Right renal cortex interstitium (tissue), 3 donors: ENCODE measurements at regions not wholly inside any gene's neighbourhood (a gene's known extent, or its start where the extent isn't known, plus 50 kb on each side); places are given as distances from the start of the nearest gene placed in this dataset.
A peak's percentile ranks its signal among the peaks of the same experiment; 100 is the strongest.
"Not testable (repeated sequence)": the region's sequence is repeated elsewhere in the genome, so short reads cannot be mapped to it uniquely, and the experiment has no call there.

Experiments used
- DNase-seq, 3 donors: peaks; one replicate each; pipeline ENCODE4 v3.0.0-alpha.2; 2013; ENCODE audit warnings: low read depth in 3 of 3, low spot score in 2 of 3

DNA sequence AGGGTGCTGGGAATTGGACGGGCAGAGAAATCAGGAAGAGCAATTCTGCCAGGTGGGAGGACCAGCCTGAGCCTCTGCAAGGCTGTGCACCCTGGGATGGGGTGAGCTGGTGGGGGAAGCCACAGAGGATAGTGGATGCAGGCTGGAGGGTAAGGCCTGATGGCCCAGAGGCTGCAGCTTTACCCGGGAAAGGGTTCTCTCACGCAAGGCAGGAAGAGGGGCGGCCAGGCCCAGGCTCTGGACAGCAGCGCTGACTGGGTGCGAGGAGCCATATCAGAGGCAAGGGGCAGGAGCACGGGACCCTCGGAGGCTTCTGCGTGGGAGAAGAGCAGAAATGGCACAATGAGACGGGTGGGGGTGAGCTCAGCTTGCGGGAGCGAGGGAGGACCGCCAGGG is 104.6 kb downstream of the SOX1 start:
- no peak for DNase-seq

DNA sequence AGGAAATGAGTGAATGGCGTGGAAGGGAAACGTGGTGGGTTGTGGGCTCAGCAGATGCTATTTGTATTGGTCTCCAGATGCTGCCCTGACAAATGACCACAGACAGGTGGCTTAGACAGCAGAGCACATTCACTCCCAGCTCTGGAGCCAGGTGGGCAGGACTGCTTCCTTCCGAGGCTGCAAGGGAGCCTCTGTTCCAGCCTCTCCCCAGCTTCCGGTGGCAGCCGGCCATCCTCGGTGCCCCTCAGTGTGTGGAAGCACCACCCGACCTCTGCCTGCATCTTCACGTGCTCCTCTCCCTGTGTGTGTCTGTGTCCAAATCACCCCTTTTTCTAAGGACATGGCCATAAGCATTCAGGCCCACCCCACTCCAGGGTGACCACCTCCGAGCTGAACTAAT is 105.1 kb downstream of the SOX1 start:
- no peak for DNase-seq

DNA sequence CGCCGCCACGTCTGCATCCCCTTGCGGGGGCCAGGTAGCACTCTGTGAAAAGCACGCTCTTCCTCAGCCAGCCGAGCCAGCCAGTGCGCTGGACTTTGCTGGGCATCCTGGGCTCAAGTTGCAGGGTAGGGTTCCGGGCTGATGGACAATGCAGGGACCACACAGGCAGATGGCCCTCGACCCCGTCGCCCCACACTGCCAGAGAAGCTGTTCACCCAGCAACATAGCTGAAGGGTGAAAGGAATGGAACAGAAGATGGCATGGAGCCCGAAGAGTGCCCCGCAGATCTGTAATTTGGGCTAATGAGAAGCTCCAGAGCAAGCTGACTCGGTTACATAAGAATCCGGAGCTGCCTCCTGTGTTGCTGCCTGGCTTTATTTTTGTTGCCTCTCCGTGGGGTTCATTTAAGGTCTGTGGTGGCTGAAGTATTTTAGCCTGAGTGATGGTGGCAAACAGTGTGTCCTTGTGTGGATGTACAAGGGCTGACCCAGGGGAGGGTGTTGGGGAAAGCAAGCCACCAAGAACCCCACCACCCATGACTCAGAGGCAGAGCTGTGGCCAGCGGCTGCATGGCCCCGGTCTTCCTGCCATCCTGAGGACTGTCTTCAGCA is 105.8 kb downstream of the SOX1 start:
- DNase-seq = no peak

DNA sequence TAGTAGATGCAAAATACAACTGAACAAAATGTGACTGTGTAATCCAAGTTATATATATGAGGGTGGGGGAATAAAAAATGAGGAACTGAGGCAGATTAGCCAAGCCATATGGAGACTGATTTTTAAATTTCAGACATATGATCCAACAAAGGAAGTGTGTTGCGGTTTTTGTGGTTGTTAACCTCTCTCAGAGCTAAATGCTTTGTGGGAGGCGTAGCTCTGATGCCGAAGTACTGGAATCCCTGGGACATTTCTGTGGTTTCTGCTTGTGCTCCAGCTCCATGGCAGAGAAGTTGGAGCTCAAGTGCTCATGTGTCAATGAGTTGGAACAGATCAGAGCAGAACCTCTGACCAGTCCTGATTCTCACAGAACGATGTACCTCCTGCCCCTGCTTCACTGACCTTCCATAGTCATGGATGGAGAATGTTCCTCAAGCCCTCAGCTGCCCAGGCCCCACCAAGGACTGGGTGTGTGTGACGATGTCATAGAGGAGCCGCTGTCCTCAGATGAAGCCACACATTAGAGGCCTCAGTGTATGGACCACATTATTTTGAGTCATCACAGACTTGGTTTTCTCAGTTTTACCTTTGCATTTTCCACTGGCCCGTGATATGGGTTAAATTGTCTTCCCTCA is 107.6 kb downstream of the SOX1 start:
- no peak for DNase-seq

- no peak for DNase-seq
These were observed 108.5 kb downstream of the SOX1 start for GRCh38 chr13:112175162-112176075.

DNA sequence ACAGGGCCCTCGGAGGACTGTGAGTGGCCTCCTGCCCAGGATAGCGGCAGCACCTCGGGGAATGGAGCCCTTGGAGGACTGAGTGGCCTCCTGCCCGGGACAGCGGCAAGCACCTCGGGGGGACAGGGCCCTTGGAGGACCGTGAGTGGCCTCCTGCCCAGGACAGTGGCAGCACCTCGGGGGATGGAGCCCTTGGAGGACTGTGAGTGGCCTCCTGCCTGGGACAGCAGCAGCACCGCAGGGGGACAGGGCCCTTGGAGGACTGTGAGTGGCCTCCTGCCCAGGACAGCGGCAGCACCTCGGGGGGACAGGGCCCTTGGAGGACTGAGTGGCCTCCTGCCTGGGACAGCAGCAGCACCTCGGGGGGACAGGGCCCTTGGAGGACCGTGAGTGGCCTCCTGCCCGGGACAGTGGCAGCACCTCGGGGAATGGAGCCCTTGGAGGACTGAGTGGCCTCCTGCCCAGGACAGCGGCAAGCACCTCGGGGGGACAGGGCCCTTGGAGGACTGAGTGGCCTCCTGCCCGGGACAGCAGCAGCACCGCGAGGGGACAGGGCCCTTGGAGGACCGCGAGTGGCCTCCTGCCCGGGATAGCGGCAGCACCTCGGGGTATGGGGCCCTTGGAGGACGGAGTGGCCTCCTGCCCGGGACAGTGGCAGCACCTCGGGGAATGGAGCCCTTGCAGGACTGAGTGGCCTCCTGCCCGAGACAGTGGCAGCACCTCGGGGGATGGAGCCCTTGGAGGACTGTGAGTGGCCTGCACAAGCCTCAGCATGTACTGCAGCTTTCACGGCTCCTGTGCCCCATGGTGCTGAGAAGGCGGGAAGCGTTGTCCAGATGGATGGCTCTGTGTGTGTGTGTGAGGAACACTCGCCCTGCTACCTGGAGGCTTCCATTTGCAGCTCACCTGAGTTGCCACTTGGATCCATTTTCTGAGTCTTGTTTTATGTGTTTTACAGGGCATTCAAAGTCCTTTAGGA is 109.5 kb downstream of the SOX1 start:
- not testable (repeated sequence) for DNase-seq

DNA sequence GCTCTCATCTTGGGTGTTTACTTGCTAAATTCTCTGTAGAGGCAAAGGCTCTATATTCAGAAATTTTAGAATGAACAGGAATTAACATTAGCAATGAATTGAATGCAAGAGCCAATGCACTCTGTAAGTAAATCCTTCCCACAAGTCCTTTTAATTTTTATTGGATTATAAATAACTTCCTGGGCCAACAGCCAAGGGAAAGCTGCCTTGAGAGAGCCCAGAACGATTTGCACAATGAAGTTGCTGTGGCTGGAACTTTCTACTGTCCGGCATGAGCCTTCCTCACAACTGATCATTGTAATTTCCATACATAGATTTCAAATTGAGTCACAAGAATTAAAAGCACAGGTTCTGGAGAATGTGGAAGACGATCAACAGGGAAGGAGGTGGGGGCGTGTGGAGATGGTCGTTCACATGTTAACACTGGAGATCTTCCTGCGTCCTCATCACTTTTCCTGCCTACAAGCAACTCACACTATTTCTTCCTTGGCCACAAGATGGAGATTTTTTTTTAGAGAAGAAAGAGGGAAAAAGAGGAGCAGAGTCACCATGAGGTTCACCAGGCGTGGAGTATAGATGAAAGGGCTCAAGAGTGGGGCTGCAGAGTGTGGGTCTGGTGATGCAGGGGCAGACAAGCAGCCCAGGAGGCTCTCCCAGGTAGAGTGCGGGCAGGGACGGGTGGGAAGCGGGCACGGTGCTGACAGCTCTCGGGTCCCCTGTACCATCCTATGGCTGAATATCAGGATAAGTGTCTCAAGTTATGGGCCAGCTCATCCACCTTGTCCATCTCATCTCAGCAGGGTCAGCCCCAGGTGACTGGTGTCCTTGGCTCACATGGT is 110.7 kb downstream of the SOX1 start:
- DNase-seq = peak in 2 of 3 donors; percentile 38 to 48

GRCh38 chr13:112178769-112179168 is 111.8 kb downstream of the SOX1 start:
- no peak for DNase-seq

DNA sequence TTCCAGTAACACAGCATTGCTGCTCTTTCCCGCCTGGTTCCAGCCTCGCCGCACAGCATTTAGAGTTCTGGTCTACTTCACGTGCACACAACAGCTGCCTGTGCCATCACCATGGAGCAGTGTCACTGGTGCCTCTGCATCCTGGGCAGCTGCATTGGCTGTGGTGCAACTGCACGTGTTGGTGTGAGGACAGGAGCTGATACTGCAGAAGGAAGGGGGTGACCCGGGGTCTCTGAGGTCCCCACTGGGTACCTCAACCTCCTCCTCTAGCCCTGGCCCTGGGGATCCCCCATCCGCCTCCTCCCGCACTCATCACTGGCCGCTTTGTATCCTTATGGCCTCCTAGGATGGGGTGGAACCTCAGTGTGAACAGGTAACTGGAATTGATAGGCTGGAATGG is 112.5 kb downstream of the SOX1 start:
- DNase-seq = no peak

GRCh38 chr13:112179995-112180394 is 113.0 kb downstream of the SOX1 start:
- no peak for DNase-seq

DNA sequence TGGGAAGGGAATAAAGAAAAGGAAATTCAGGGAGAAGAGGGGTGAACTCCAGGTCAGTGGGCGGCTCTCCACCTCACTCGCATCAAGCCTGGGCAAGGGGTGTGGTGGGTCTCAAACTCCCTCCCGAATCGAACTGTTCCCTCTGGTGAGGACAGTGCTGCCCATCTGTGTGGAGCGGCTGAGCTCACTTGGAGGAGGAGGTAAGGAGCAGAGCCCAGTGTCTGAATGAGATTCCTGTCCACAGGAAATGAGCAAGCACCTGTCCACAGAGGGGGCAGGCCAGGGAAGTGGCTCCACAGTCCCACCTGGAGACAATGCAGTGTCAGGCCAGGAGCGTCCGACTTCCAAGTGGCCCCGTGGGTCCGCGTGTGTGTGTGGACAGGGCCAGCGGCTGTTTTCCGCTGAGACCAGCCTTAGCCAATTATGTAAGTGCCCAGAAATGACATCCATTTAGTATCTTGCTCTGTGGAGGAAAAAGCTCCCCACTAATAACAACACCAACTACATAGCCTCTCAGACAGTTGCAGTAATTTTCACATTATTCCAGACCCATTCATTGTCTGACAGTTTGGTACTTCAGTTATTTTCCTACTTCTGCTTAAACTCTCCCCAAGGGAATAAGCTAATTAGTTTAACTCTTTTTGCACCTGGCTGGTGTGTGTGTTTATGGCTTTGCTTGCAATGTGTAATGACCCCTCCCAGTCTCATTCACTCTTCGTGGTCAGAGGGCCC is 114.6 kb downstream of the SOX1 start:
- DNase-seq = no peak

DNA sequence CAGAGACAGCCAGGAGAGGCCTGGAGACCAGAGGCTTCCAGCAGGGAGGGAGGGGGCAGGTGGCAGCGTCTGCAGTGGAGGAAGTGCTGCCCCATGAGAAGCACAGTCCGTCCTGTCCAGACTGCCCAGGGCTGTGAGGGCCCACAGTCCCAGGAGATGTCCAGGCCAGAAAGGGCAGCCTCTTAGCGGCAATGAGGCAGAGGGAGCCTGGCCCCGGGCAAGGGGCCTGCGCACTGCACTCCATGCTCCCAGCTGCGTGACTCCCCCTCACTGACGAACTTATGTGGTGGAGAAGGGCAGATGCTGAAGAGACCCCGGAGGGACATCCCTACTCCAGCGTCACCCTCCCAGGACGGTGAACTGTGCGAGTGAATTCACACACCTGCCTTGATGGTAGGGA is 115.3 kb downstream of the SOX1 start:
- no peak for DNase-seq

DNA sequence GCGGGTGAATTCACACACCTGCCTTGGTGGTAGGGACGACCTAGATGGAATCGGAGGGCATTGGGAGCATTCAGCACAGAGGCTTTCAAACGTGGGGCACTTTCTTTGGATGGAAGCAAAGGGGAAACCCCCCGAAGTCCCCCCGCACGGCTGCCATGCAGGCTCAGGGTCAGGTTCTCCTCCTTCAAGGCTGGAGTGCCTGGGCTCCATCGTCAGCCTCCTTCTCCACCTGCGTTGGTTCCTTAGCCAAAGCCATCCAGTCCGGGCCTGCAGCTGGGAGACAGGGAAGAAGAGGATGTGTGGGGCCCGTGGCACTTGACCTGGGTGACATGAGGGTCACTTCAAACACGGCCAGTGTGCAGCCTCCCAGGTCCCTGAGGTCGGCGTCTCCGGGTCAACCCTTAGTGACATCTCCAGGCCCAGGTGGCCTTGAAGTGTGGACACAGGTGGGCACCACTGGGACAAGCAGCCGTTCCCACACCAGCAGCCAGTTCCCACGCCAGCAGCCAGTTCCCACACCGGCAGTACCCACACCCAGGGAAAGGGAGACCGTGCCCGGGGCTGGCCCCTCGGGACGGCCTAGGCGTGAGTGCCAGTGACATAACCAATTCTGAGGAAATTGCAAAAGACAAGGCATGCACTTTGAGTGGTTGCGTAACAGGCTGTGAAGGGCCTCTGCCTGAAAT is 116.0 kb downstream of the SOX1 start:
- no peak for DNase-seq

DNA sequence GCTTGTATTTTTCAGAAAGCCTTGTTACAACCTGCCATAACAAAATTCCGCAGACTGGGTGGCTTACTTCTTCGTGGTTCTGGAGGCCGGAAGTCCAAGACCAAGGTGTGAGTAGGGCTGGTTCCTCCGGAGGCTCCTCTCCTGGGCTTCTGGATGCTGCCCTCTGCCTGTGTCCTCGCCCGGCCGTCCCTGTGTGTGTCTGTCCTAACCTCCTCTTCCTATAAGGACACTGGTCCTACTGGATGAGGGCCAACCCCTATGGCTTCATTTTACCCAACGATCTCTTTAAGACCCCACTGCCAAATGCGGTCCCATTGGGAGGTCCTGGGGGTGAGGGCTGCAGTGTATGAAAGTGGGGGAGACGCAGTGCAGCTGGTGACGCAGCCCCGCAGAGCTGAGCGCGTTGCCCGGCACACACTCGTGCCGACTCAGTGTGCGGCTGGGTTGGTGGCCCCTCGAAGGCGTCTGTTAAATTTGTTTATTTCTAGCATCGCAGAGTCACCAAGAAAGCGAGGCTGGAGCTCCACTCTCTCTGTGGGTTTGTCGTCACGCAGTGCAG is 116.7 kb downstream of the SOX1 start:
- DNase-seq = no peak

GRCh38 chr13:112184261-112184660 is 117.3 kb downstream of the SOX1 start:
- DNase-seq = no peak

GRCh38 chr13:112184851-112185371 is 118.0 kb downstream of the SOX1 start:
- DNase-seq = no peak

- DNase-seq = no peak
These were observed 118.5 kb downstream of the SOX1 start for GRCh38 chr13:112185466-112185865.

DNA sequence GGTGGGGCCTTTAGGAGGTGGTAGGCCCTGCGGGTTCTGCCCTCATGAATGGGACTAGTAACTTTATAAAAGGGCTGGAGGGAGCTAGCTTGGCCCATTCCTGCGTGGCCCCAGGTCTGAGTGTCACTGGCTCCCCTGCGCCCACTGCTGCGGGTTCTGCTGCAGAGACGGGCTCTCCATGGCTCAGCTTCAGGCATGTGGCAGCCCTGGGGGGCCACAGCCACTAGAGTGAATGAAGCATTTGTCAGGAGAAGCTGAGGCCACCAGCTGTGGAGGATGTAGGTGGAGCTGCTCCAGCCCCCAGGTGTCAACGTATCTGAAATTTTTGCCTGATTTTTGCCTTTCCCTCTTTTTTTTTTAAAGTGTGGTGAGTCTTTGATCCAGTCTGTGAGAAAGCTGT is 119.1 kb downstream of the SOX1 start:
- DNase-seq = no peak
